Fibroblast of peridontal ligament (primary cell): ENCODE measurements at regions not wholly inside any gene's neighbourhood (a gene's known extent, or its start where the extent isn't known, plus 50 kb on each side); places are given as distances from the start of the nearest gene placed in this dataset.
"Not testable (repeated sequence)": the region's sequence is repeated elsewhere in the genome, so short reads cannot be mapped to it uniquely, and the experiment has no call there.

Experiments
- DNase-seq: peaks from one replicate; pipeline ENCODE4 v3.0.0-alpha.2; 2010; ENCODE audit errors: extremely low read depth

- no peak for DNase-seq
Measured at GRCh38 chr13:59352600-59352999, 811.1 kb downstream of the DIAPH3 start.

GRCh38 chr13:59354665-59355369 lies 808.9 kb downstream of the DIAPH3 start:
- DNase-seq, result no peak

GRCh38 chr13:59356607-59357006 lies 807.1 kb downstream of the DIAPH3 start:
- no peak for DNase-seq

- DNase-seq, result no peak
Measured at GRCh38 chr13:59358014-59358413, 805.7 kb downstream of the DIAPH3 start.

GRCh38 chr13:59360108-59360507 lies 803.6 kb downstream of the DIAPH3 start:
- DNase-seq, result no peak

- DNase-seq, result no peak
Measured at GRCh38 chr13:59360916-59361315, 802.8 kb downstream of the DIAPH3 start.

GRCh38 chr13:59363313-59363712 lies 800.4 kb downstream of the DIAPH3 start:
- no peak for DNase-seq

GRCh38 chr13:59363947-59364346 lies 799.8 kb downstream of the DIAPH3 start:
- no peak for DNase-seq

GRCh38 chr13:59364641-59365085 lies 799.1 kb downstream of the DIAPH3 start:
- no peak for DNase-seq

- no peak for DNase-seq
Measured at GRCh38 chr13:59367467-59367866, 796.3 kb downstream of the DIAPH3 start.

- DNase-seq, result no peak
Measured at GRCh38 chr13:59367904-59368303, 795.8 kb downstream of the DIAPH3 start.

GRCh38 chr13:59368693-59369092 lies 795.0 kb downstream of the DIAPH3 start:
- DNase-seq, result no peak

GRCh38 chr13:59371229-59371628 lies 792.5 kb downstream of the DIAPH3 start:
- no peak for DNase-seq

- DNase-seq, result no peak
Measured at GRCh38 chr13:59373341-59373740, 790.4 kb downstream of the DIAPH3 start.

- DNase-seq, result no peak
Measured at GRCh38 chr13:59374691-59375090, 789.0 kb downstream of the DIAPH3 start.

GRCh38 chr13:59384154-59384553 lies 779.6 kb downstream of the DIAPH3 start:
- DNase-seq, result no peak

- DNase-seq, result peak; percentile 87
Measured at GRCh38 chr13:59391696-59392095, 772.0 kb downstream of the DIAPH3 start.

- DNase-seq, result no peak
Measured at GRCh38 chr13:59392328-59392727, 771.4 kb downstream of the DIAPH3 start.

- DNase-seq, result no peak
Measured at GRCh38 chr13:59394496-59394895, 769.2 kb downstream of the DIAPH3 start.

- DNase-seq, result peak; percentile 32
Measured at GRCh38 chr13:59398127-59398526, 765.6 kb downstream of the DIAPH3 start.

- DNase-seq, result no peak
Measured at GRCh38 chr13:59398661-59399060, 765.1 kb downstream of the DIAPH3 start.

GRCh38 chr13:59399513-59399912 lies 764.2 kb downstream of the DIAPH3 start:
- no peak for DNase-seq

GRCh38 chr13:59404331-59404730 lies 759.4 kb downstream of the DIAPH3 start:
- DNase-seq, result no peak

GRCh38 chr13:59407251-59407650 lies 756.5 kb downstream of the DIAPH3 start:
- not testable (repeated sequence) for DNase-seq
